GM06990 (cell line): ENCODE measurements at regions not wholly inside any gene's neighbourhood (a gene's known extent, or its start where the extent isn't known, plus 50 kb on each side); places are given as distances from the start of the nearest gene placed in this dataset.

Source experiments
- DNase-seq: peaks from one replicate; pipeline ENCODE4 v3.0.0-alpha.2; 2011; ENCODE audit not compliant: insufficient read length; ENCODE audit errors: extremely low read depth
- H3K27me3 ChIP-seq: replicated peaks from 2 replicates; pipeline ENCODE4 v1.6.0; 2011; ENCODE audit warnings: low read length; ENCODE audit not compliant: control insufficient read depth, insufficient read depth
- H3K36me3 ChIP-seq: 2 replicates; pipeline ENCODE4 v1.5.1; 2011; ENCODE audit warnings: low read length; ENCODE audit not compliant: control insufficient read depth, insufficient read depth
- H3K4me3 ChIP-seq: replicated peaks from 2 replicates; pipeline ENCODE4 v1.5.1; 2011; ENCODE audit warnings: low read depth, mild to moderate bottlenecking, control low read depth, low read length
- CTCF ChIP-seq: IDR thresholded peaks from 2 replicates; pipeline ENCODE4 v1.5.1; 2011; ENCODE audit warnings: low read length, control low read depth, mild to moderate bottlenecking, inconsistent platforms; ENCODE audit not compliant: insufficient read depth, poor library complexity, severe bottlenecking

DNA sequence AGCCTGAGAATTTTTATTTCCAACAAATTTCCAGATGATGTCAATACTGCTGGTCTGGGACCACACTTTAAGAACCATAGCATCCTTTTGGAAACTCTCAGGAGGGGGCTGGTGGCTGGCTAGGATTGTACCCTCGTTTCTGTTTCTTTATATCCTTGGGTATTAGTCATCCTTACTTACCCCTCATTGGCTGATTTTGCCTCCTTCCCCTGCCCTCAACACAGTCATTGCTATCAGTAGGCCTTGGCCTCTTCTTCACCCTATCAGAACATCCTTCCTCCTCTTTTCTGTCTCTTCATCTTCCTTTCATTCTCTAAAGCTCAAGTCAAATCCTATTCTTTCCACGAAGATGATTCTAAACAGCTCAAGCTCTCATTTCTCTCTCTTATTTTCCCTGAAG is 148.5 kb downstream of the ELOVL4 start:
- H3K36me3 ChIP-seq, result no peaks in the 10 kb centered on the region
- no peaks in the 10 kb centered on the region for H3K27me3 ChIP-seq
- no peak for TF ChIP-seq CTCF
- no peak overlapping the region for H3K4me3 ChIP-seq
- no peak for DNase-seq

GRCh38 chr6:79797912-79798311 is 149.4 kb downstream of the ELOVL4 start:
- H3K36me3 ChIP-seq, result no peaks in the 10 kb centered on the region
- DNase-seq, result no peak
- no peak for TF ChIP-seq CTCF
- H3K27me3 ChIP-seq, result no peaks in the 10 kb centered on the region
- no peak overlapping the region for H3K4me3 ChIP-seq

DNA sequence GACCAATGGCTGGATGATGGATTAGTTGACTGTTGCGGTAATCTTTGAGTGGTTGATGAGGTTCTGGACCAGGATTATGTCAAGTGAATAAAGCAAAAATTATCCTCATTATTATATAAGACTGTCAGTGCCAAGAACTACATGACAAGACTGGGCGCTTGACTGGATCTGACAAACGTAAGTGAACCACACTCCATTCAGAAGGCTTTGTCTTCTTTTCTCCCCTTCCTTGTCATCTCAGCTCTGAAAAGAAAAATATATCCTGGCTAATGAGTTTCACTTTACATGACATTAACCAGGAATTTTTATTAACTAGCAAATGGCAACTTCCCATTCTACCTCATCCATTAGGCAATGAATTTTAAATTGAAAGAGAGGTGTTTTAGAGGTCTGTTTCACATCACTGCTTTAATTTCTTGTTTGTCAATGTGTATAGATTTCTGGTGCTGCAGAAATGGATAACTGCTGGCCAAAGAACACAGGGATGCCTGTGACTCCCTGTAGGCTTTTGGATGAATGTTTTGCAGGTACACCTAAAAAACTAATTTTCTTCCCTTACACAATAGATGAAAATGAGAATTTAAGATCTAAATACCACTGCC is 150.1 kb downstream of the ELOVL4 start:
- TF ChIP-seq CTCF, result no peak
- H3K27me3 ChIP-seq, result no peaks in the 10 kb centered on the region
- H3K4me3 ChIP-seq, result no peak overlapping the region
- no peaks in the 10 kb centered on the region for H3K36me3 ChIP-seq
- DNase-seq, result no peak

DNA sequence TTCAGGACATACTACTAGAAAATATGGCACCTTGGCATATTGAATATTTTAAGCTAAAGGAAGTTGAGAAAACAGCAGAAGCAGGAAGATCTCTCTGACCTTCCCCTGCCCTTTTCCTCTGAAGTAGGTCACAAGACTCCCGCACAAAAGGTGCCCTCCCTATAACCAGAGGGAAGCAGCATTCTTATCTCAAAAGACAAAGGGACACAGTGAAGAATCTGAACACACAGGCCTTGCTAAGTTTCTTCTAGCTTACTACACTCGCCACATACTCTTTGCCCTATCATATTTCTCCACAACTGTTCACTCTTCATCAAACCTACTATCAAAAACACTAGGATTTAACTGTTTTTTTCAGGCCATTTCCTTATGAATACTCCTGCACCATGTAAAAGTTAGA is 151.2 kb downstream of the ELOVL4 start:
- Histone ChIP-seq H3K27me3 (no peaks in the 10 kb centered on the region), H3K4me3 (no peak overlapping the region), H3K36me3 (no peaks in the 10 kb centered on the region)
- no peak for TF ChIP-seq CTCF
- DNase-seq, result no peak

DNA sequence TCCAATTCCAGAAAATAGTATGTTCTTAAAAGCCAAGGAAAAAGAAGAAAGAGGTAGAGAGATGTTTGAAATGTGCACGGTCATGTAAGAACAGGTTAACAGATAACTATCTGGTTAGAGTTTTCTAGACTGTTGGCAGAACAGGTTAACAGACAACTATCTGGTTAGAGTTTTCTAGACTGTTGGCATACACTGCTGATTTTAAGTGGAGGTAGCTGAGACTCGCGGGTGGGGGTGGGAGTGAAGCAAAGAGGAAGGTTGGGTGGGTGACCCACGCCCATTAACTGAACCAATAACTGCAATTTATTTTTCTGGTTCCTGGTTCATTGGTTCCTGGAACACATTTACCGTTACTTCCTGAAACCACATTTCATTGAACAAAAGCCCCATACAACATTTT is 157.5 kb downstream of the ELOVL4 start:
- TF ChIP-seq CTCF, result no peak
- no peak for DNase-seq
- Histone ChIP-seq H3K36me3 (no peaks in the 10 kb centered on the region), H3K4me3 (no peak overlapping the region), H3K27me3 (no peaks in the 10 kb centered on the region)

DNA sequence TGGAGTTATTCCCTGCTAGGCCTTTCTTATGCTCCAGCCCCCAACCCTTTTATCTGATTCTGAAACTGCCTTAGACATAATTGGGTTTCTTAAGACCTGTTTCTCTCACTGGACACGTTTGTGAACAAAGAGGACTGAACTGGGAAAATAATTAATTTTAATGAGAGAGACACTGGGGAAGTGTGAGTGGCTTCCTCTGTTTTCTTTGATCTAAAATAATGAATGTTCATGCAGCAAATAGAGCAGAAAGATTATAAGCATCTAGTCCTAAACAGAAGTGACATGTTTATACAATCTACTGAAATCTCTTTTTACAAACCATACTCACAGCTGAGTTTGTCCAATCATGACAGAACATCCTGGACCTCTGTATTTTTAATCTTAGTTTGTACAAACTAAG is 157.6 kb downstream of the SH3BGRL2 start:
- Histone ChIP-seq H3K4me3 (no peak overlapping the region), H3K27me3 (no peaks in the 10 kb centered on the region), H3K36me3 (no peaks in the 10 kb centered on the region)
- TF ChIP-seq CTCF, result no peak
- DNase-seq, result no peak
